GM12874 (cell line): ENCODE measurements at regions not wholly inside any gene's neighbourhood (a gene's known extent, or its start where the extent isn't known, plus 50 kb on each side); places are given as distances from the start of the nearest gene placed in this dataset.

Source experiments
- TF ChIP-seq, protein P1 (sequence below): IDR thresholded peaks from 2 replicates; pipeline ENCODE4 v1.5.1; 2011; ENCODE audit warnings: low read depth, mild to moderate bottlenecking, control low read depth, low read length, moderate library complexity; ENCODE audit not compliant: insufficient read depth

DNA sequence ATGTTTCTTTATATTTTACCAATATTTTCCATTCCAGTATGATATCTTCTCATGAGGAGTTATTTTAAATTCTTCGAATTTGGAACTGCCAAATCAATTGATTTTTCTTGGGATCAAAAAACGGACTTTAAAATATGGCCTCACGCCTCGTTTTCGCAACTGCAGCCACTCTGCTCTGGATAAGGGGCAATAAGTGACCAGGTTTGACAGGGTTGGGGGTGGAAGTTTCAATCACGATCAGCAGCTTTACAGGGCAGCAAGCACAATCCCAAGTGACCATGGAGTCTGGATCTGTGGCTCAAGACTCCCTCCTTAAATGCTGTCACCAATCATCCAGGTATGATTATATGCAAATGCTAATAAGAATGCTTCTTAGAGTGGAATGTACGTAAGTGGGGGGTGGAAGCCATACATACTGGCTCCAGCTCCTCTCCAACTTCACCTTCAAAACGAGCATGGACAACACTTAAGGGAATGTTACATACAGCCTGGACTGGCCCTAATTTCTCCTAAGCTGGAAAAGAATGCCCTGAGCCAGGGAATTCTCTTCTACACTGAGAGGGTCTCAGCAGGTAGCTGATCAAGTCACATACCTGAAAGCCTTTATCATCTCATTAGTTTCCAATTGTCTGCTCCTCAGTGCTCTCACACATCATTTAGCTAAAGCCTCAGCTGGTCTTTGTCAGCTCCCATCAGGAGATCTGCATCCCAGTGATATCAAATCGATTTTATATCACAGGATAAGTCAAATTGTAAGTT is 176.9 kb upstream of the DCAF8L1 start:
- TF ChIP-seq, protein P1, sequence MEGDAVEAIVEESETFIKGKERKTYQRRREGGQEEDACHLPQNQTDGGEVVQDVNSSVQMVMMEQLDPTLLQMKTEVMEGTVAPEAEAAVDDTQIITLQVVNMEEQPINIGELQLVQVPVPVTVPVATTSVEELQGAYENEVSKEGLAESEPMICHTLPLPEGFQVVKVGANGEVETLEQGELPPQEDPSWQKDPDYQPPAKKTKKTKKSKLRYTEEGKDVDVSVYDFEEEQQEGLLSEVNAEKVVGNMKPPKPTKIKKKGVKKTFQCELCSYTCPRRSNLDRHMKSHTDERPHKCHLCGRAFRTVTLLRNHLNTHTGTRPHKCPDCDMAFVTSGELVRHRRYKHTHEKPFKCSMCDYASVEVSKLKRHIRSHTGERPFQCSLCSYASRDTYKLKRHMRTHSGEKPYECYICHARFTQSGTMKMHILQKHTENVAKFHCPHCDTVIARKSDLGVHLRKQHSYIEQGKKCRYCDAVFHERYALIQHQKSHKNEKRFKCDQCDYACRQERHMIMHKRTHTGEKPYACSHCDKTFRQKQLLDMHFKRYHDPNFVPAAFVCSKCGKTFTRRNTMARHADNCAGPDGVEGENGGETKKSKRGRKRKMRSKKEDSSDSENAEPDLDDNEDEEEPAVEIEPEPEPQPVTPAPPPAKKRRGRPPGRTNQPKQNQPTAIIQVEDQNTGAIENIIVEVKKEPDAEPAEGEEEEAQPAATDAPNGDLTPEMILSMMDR = no peak

DNA sequence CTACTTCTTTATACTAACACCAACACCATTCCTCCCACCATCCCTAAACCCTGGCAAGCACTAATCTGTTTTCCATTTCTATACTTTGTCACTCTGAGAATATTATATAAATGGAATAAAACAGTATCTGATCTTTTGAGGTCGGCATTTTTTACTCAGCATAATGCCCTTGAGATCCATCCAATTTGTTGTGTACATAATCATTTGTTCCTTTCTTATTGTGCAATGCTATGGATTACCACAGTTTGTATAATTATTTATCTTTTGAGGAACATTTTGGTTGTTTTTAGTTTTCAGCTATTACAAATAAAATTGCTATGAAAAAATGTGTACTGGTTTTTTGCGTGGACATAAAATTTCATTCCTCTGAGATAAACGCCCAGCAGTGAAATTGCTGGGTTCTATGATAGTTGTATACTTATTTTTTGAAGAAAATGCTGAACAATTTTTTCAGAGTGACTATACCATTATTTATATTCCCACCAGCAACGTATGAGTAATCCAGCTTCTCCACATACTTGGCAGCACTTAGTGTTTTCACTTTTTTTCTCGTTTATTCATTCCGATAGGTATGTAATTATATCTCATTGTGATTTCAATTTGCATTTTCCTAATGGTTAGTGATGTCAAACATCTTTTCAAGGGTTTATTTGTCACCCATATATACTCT is 154.3 kb upstream of the DCAF8L1 start:
- TF ChIP-seq, protein P1 = no peak

DNA sequence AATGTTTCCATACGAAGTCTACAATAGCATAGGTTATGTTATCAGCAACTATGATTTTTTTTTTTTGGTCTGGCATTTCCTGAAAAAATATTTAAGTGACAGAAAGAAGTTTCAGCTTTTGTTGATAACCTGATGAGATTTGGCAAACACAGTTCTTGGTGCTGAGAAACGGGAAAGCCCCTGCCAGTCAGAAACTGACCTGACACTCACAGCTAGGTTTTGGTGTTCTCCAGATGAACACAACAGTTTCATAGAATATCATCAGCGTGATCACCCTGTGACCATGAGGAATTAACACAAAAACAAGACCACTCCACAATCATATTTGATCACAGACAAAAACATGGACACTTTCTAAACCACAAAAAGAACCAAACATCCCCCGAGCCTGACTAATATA is 152.5 kb upstream of the DCAF8L1 start:
- TF ChIP-seq, protein P1 = no peak

DNA sequence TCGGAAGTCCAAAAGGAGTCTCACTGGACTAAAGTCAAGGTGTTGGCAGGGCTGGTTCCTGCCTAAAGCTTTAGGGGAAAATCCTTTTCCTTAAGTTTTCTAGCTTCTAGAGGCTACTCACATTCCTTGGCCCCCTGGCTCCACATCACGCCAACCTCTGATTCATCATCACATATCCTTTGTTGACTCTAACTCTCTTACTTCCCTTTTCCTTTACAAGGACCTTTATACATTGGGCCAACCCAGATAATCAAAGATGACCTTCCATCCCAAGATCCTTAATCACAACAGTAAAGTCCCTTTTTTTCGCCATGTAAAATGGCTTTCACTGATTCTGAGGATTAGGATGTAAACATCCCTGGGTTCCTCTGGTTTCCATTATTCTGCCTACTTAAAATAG is 146.4 kb upstream of the DCAF8L1 start:
- TF ChIP-seq, protein P1 = no peak

DNA sequence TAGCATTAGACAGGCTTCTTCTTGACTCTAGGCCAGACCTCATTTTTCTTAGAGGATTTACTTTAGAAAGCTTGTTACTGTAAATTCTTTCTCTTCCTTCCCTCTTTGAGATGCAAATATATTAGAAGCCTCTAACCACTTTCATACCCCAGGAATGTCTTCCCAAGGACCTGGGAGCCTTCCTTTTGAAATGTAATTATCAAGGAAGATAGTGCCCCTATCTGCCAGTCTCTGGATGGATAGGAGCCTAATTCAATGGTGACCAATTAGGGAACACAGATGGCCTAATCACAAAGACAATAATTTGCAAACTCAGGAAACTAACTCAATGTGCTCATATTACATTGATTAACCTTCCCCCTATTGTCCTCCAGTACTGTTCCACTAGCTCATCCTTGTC is 145.6 kb upstream of the DCAF8L1 start:
- TF ChIP-seq, protein P1 = no peak

DNA sequence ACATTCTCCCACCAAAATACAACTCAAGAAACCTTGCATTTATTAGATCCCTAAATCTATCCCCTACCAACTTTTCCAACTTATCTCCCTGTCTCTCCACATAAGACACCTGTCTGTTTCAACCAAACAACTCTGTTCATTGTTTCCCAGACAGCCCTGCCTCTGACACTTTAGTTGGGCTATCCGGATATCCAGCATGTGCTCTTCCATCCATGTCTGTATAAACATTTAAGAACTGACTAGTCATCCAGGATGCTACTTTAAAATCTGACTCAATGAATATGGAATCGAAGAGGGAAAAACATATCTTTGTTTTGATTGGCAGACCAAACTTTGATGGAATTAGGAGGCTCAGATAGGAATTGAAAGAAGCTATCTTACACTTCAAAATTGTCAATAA is 143.2 kb upstream of the DCAF8L1 start:
- TF ChIP-seq, protein P1 = no peak

DNA sequence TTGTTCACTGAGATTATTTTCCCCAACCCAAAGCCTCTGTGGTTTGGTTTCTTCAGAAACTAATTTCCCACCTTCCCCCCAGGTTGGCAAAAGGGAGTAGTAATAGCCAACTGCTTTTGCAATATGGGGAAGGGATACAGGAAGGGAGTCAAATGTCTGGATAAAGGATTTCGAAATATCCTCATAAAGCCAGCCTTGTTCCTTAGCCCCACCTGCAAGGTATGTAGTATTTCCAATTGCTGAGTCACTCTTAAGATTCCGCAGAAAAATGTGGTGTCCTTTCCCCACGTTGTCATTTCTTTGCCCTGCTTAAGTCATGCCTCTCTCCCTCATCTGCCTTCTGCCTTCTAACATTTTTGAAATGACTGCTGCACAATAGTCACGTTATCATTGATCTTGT is 138.8 kb upstream of the DCAF8L1 start:
- TF ChIP-seq, protein P1 = no peak
